ENCODE measurements at regions not wholly inside any gene's neighbourhood (a gene's known extent, or its start where the extent isn't known, plus 50 kb on each side); places are given as distances from the start of the nearest gene placed in this dataset.
"Not testable (repeated sequence)": the region's sequence is repeated elsewhere in the genome, so short reads cannot be mapped to it uniquely, and the experiment has no call there.

GRCh38 chrY:19644889-19645638 lies 99.5 kb downstream of the KDM5D start:
- Mint-ChIP-seq H3K27me3 (ENCODE audit: low read depth) (no peaks in the 10 kb centered on the region), H3K4me1 (ENCODE audit: low read depth) (no peaks in the 10 kb centered on the region), H3K9me3 (no peaks in the 10 kb centered on the region), H3K4me3 (no peak overlapping the region), H3K36me3 (ENCODE audit: low read depth) (no peaks in the 10 kb centered on the region), H3K27ac (no peak overlapping the region)

- H3K9me3 Mint-ChIP-seq: no peaks in the 10 kb centered on the region
- no peak overlapping the region for H3K4me3 Mint-ChIP-seq
- H3K27me3 Mint-ChIP-seq (ENCODE audit: low read depth): no peaks in the 10 kb centered on the region
- H3K27ac Mint-ChIP-seq: no peak overlapping the region
- H3K4me1 Mint-ChIP-seq (ENCODE audit: low read depth): no peaks in the 10 kb centered on the region
- H3K36me3 Mint-ChIP-seq (ENCODE audit: low read depth): no peaks in the 10 kb centered on the region
These were observed 106.7 kb downstream of the KDM5D start for GRCh38 chrY:19637651-19638347.

GRCh38 chrY:19628926-19629325 lies 115.6 kb downstream of the KDM5D start:
- Mint-ChIP-seq H3K4me1 (ENCODE audit: low read depth) (no peaks in the 10 kb centered on the region), H3K4me3 (no peak overlapping the region), H3K9me3 (no peaks in the 10 kb centered on the region), H3K27me3 (ENCODE audit: low read depth) (peaks cover 8% of the 10 kb centered on the region), H3K36me3 (ENCODE audit: low read depth) (no peaks in the 10 kb centered on the region), H3K27ac (no peak overlapping the region)

- no peaks in the 10 kb centered on the region for H3K4me1 Mint-ChIP-seq (ENCODE audit: low read depth)
- H3K4me3 Mint-ChIP-seq: no peak overlapping the region
- no peaks in the 10 kb centered on the region for H3K36me3 Mint-ChIP-seq (ENCODE audit: low read depth)
- peaks cover 8% of the 10 kb centered on the region for H3K27me3 Mint-ChIP-seq (ENCODE audit: low read depth)
- H3K27ac Mint-ChIP-seq: no peak overlapping the region
- H3K9me3 Mint-ChIP-seq: no peaks in the 10 kb centered on the region
These were observed 122.1 kb downstream of the KDM5D start for GRCh38 chrY:19622392-19622791.

GRCh38 chrY:19621756-19622155 lies 122.8 kb downstream of the KDM5D start:
- peaks cover 3% of the 10 kb centered on the region for H3K27me3 Mint-ChIP-seq (ENCODE audit: low read depth)
- H3K4me1 Mint-ChIP-seq (ENCODE audit: low read depth): no peaks in the 10 kb centered on the region
- no peak overlapping the region for H3K4me3 Mint-ChIP-seq
- no peak overlapping the region for H3K27ac Mint-ChIP-seq
- no peaks in the 10 kb centered on the region for H3K36me3 Mint-ChIP-seq (ENCODE audit: low read depth)
- H3K9me3 Mint-ChIP-seq: no peaks in the 10 kb centered on the region

GRCh38 chrY:19601113-19601512 lies 143.4 kb downstream of the KDM5D start:
- no peaks in the 10 kb centered on the region for H3K27me3 Mint-ChIP-seq (ENCODE audit: low read depth)
- no peaks in the 10 kb centered on the region for H3K9me3 Mint-ChIP-seq
- H3K27ac Mint-ChIP-seq: no peak overlapping the region
- H3K4me3 Mint-ChIP-seq: no peak overlapping the region
- peaks cover 6% of the 10 kb centered on the region for H3K4me1 Mint-ChIP-seq (ENCODE audit: low read depth)
- H3K36me3 Mint-ChIP-seq (ENCODE audit: low read depth): peaks cover 23% of the 10 kb centered on the region

GRCh38 chrY:19600711-19601110 lies 143.8 kb downstream of the KDM5D start:
- no peak overlapping the region for H3K4me3 Mint-ChIP-seq
- no peak overlapping the region for H3K27ac Mint-ChIP-seq
- H3K4me1 Mint-ChIP-seq (ENCODE audit: low read depth): peaks cover 6% of the 10 kb centered on the region

GRCh38 chrY:19590235-19590634 lies 154.3 kb downstream of the KDM5D start:
- Mint-ChIP-seq H3K27me3 (ENCODE audit: low read depth) (no peaks in the 10 kb centered on the region), H3K9me3 (no peaks in the 10 kb centered on the region), H3K4me3 (no peak overlapping the region), H3K4me1 (ENCODE audit: low read depth) (peaks cover 3% of the 10 kb centered on the region), H3K36me3 (ENCODE audit: low read depth) (peaks cover 23% of the 10 kb centered on the region), H3K27ac (no peak overlapping the region)

More at GRCh38 chrY:19600711-19601110, 143.8 kb downstream of the KDM5D start:
- H3K36me3 Mint-ChIP-seq (ENCODE audit: low read depth): peaks cover 23% of the 10 kb centered on the region
- no peaks in the 10 kb centered on the region for H3K9me3 Mint-ChIP-seq
- H3K27me3 Mint-ChIP-seq (ENCODE audit: low read depth): no peaks in the 10 kb centered on the region

- H3K4me3 Mint-ChIP-seq: no peak overlapping the region
- no peaks in the 10 kb centered on the region for H3K9me3 Mint-ChIP-seq
- H3K27me3 Mint-ChIP-seq (ENCODE audit: low read depth): no peaks in the 10 kb centered on the region
- no peak overlapping the region for H3K27ac Mint-ChIP-seq
- H3K4me1 Mint-ChIP-seq (ENCODE audit: low read depth): peaks cover 8% of the 10 kb centered on the region
- H3K36me3 Mint-ChIP-seq (ENCODE audit: low read depth): peaks cover 27% of the 10 kb centered on the region
These were observed 154.9 kb downstream of the KDM5D start for GRCh38 chrY:19589664-19590063.

GRCh38 chrY:19587311-19587710 lies 157.2 kb downstream of the KDM5D start:
- Mint-ChIP-seq H3K36me3 (ENCODE audit: low read depth) (peaks cover 21% of the 10 kb centered on the region), H3K4me3 (no peak overlapping the region), H3K9me3 (no peaks in the 10 kb centered on the region), H3K27me3 (ENCODE audit: low read depth) (no peaks in the 10 kb centered on the region), H3K27ac (no peak overlapping the region), H3K4me1 (ENCODE audit: low read depth) (peaks cover 8% of the 10 kb centered on the region)

- H3K4me3 Mint-ChIP-seq; H3K27me3 Mint-ChIP-seq (ENCODE audit: low read depth); H3K9me3 Mint-ChIP-seq: not testable (repeated sequence)
- Mint-ChIP-seq H3K27ac (peak overlapping the region; percentile 27), H3K4me1 (ENCODE audit: low read depth) (peaks cover 15% of the 10 kb centered on the region), H3K36me3 (ENCODE audit: low read depth) (peaks cover 13% of the 10 kb centered on the region)
These were observed 163.5 kb downstream of the KDM5D start for GRCh38 chrY:19580990-19581389.

- Mint-ChIP-seq H3K4me1 (ENCODE audit: low read depth) (peaks cover 14% of the 10 kb centered on the region), H3K27ac (no peak overlapping the region), H3K36me3 (ENCODE audit: low read depth) (peaks cover 11% of the 10 kb centered on the region)
These were observed 166.1 kb downstream of the KDM5D start for GRCh38 chrY:19578281-19578874.

GRCh38 chrY:19577250-19577649 lies 167.3 kb downstream of the KDM5D start:
- Mint-ChIP-seq H3K4me3 (no peak overlapping the region), H3K36me3 (ENCODE audit: low read depth) (peaks cover 14% of the 10 kb centered on the region), H3K27ac (no peak overlapping the region), H3K27me3 (ENCODE audit: low read depth) (no peaks in the 10 kb centered on the region), H3K9me3 (no peaks in the 10 kb centered on the region), H3K4me1 (ENCODE audit: low read depth) (peaks cover 17% of the 10 kb centered on the region)

More at GRCh38 chrY:19578281-19578874, 166.1 kb downstream of the KDM5D start:
- H3K4me3 Mint-ChIP-seq: no peak overlapping the region
- H3K9me3 Mint-ChIP-seq: no peaks in the 10 kb centered on the region
- H3K27me3 Mint-ChIP-seq (ENCODE audit: low read depth): no peaks in the 10 kb centered on the region

GRCh38 chrY:19574939-19575338 lies 169.6 kb downstream of the KDM5D start:
- H3K4me3 Mint-ChIP-seq: no peak overlapping the region
- H3K36me3 Mint-ChIP-seq (ENCODE audit: low read depth): peaks cover 17% of the 10 kb centered on the region
- no peaks in the 10 kb centered on the region for H3K27me3 Mint-ChIP-seq (ENCODE audit: low read depth)
- H3K27ac Mint-ChIP-seq: no peak overlapping the region
- peaks cover 27% of the 10 kb centered on the region for H3K4me1 Mint-ChIP-seq (ENCODE audit: low read depth)
- no peaks in the 10 kb centered on the region for H3K9me3 Mint-ChIP-seq

- Mint-ChIP-seq H3K4me1 (ENCODE audit: low read depth) (peaks cover 33% of the 10 kb centered on the region), H3K27me3 (ENCODE audit: low read depth) (no peaks in the 10 kb centered on the region), H3K4me3 (no peak overlapping the region), H3K27ac (no peak overlapping the region), H3K36me3 (ENCODE audit: low read depth) (peaks cover 21% of the 10 kb centered on the region), H3K9me3 (no peaks in the 10 kb centered on the region)
These were observed 170.9 kb downstream of the KDM5D start for GRCh38 chrY:19573646-19574045.
